ENCODE measurements at regions not wholly inside any gene's neighbourhood (a gene's known extent, or its start where the extent isn't known, plus 50 kb on each side); places are given as distances from the start of the nearest gene placed in this dataset.

DNA sequence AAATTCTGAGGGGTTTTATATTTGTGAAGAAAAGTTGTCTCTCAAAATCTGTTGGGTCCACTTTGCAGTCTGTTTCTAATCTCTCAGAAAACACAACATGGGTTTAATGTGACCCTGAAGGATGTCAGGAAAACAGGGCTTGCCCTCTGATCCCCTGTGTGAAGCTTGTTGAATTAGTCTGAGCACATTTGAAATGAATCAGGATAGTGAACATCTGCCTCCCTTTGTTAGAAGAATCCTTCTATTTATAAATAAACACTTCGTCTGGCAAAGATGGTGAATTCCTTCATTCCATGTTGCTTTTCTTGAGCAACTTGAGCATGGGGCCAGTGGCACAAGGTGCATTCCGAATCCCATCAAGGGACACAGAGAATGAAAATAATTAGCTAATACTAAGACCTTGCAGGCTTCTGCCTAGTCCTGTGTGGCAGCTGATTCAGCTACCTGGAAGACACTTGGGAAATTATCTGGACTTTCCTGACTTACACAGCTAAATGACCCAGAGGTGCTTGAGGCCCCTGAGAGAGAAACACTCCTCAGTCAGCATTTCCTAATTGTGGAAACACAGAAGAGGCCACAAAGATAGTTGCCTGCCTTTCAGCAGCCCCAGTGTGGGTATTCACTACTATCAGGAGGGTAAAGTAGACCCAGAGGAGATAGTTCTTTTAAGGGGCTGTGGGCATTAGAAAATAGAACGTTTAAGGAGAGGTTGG, 305.5 kb downstream of the C7orf25 start:
- no peak overlapping the region for H3K27ac Mint-ChIP-seq
- no peak for DNase-seq
- Histone ChIP-seq H3K9me3 (ENCODE audit: control insufficient read depth in 2 of 2, low read length in 2 of 2) (no peaks in the 10 kb centered on the region), H3K27ac (ENCODE audit: insufficient read depth, low read length, poor library complexity, severe bottlenecking) (no peak overlapping the region), H3K27me3 (ENCODE audit: control insufficient read depth, insufficient read depth, low read length) (no peaks in the 10 kb centered on the region), H3K4me1 (ENCODE audit: control insufficient read depth, insufficient read depth, low read length, poor library complexity, severe bottlenecking) (no peaks in the 10 kb centered on the region), H3K4me3 (ENCODE audit: low read depth, low read length) (no peak overlapping the region), H3K36me3 (ENCODE audit: control insufficient read depth, insufficient read depth, low read length) (no peaks in the 10 kb centered on the region)
- no peak overlapping the region for H3K4me3 Mint-ChIP-seq
- peaks cover 0 to 2% (median 0%) of the 10 kb centered on the region in 7 donors for H3K9me3 Mint-ChIP-seq
- H3K4me1 Mint-ChIP-seq, result no peaks in the 10 kb centered on the region
- H3K27me3 Mint-ChIP-seq, result no peaks in the 10 kb centered on the region
- H3K36me3 Mint-ChIP-seq, result no peaks in the 10 kb centered on the region
- no peak for ATAC-seq (ENCODE audit: low read depth in 2 of 2)

DNA sequence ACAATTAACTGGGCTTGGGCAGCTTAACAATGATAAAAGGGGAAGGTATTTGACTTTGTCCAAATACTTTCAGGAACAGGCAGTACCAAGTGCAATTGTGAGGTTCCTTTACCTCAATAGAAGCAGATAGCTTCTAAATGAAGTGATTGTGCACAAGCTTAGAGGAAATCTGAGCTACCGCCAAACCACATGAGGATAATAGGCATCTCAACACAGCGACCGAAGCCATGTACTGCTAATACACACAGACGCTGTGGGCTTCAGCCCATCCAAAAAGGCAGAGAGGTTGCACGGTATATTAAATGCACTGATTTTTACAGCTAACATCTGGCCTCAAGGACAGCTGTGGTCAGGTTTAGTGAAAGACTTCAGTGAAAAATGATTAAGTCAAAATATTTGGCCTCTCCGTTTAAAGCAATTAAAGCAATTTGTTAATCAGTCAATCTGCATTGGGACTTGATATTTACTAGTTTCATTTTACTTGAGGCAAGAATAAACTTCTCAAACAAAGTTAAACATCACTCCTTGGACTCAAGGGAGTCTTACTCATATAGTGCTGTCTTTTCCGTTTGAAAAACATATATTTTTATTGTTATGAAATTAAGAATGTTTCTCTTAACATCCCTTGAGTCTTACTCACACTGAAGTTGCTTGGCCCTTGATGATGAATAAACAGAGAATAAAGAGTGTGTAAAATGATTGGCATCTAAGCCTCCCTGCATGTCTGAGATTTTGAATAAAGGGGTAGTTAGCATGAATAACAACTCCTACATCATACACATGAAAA, 306.3 kb downstream of the C7orf25 start:
- Mint-ChIP-seq H3K4me3 (no peak overlapping the region), H3K27me3 (no peaks in the 10 kb centered on the region), H3K4me1 (no peaks in the 10 kb centered on the region), H3K9me3 (peaks cover 0 to 2% (median 0%) of the 10 kb centered on the region in 7 donors), H3K36me3 (no peaks in the 10 kb centered on the region), H3K27ac (no peak overlapping the region)
- DNase-seq, result no peak
- H3K4me1 ChIP-seq (ENCODE audit: control insufficient read depth, insufficient read depth, low read length, poor library complexity, severe bottlenecking), result no peaks in the 10 kb centered on the region
- no peak for ATAC-seq (ENCODE audit: low read depth in 2 of 2)
- no peaks in the 10 kb centered on the region for H3K36me3 ChIP-seq (ENCODE audit: control insufficient read depth, insufficient read depth, low read length)
- no peak overlapping the region for H3K4me3 ChIP-seq (ENCODE audit: low read depth, low read length)
- no peaks in the 10 kb centered on the region for H3K27me3 ChIP-seq (ENCODE audit: control insufficient read depth, insufficient read depth, low read length)
- no peaks in the 10 kb centered on the region for H3K9me3 ChIP-seq (ENCODE audit: control insufficient read depth in 2 of 2, low read length in 2 of 2)
- no peak overlapping the region for H3K27ac ChIP-seq (ENCODE audit: insufficient read depth, low read length, poor library complexity, severe bottlenecking)

DNA sequence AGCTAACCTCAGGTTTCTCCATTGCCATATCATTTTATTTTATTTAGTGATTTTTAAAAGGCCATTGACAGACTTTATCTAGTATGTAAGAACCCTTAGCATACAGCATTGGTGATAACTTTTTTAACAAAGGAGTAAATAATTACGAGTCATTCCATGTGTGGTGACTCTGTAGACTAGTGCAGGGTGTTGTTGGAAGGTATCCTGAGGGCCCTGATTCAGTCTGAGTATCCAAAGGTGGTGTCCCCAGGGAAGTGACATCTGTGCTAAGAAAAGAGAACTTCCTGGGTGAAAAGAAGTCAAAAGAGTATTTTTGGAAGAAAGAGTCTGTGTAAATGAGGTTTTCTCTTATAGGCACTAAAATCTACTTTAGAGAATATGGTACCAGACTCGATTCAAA, 308.4 kb downstream of the C7orf25 start:
- Histone ChIP-seq H3K27me3 (ENCODE audit: control insufficient read depth, insufficient read depth, low read length) (no peaks in the 10 kb centered on the region), H3K4me1 (ENCODE audit: control insufficient read depth, insufficient read depth, low read length, poor library complexity, severe bottlenecking) (no peaks in the 10 kb centered on the region), H3K27ac (ENCODE audit: insufficient read depth, low read length, poor library complexity, severe bottlenecking) (no peak overlapping the region), H3K4me3 (ENCODE audit: low read depth, low read length) (no peak overlapping the region), H3K36me3 (ENCODE audit: control insufficient read depth, insufficient read depth, low read length) (no peaks in the 10 kb centered on the region), H3K9me3 (ENCODE audit: control insufficient read depth in 2 of 2, low read length in 2 of 2) (no peaks in the 10 kb centered on the region)
- ATAC-seq (ENCODE audit: low read depth in 2 of 2), result no peak
- Mint-ChIP-seq H3K27me3 (no peaks in the 10 kb centered on the region), H3K27ac (no peak overlapping the region), H3K9me3 (peaks cover 0 to 2% (median 0%) of the 10 kb centered on the region in 7 donors), H3K4me3 (no peak overlapping the region), H3K4me1 (no peaks in the 10 kb centered on the region), H3K36me3 (no peaks in the 10 kb centered on the region)
- no peak for DNase-seq

DNA sequence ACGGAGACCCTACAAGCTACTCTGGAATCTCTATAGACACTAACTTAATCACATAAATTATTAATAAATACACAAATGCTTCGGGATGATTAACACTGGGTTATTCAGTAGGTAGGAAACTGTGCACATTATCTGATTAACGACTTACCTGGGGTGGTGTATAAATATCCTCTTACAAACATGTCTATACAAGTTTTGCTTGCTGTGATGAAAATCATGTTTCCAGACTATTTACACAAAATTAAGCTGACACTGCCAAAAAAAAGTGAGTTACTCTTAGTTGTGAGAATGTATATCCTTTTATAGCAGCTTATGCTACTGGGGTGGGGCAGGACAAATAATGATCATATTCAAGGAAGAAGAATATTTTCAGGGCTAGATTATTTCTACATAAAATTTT, 314.6 kb downstream of the C7orf25 start:
- no peak overlapping the region for H3K27ac Mint-ChIP-seq

DNA sequence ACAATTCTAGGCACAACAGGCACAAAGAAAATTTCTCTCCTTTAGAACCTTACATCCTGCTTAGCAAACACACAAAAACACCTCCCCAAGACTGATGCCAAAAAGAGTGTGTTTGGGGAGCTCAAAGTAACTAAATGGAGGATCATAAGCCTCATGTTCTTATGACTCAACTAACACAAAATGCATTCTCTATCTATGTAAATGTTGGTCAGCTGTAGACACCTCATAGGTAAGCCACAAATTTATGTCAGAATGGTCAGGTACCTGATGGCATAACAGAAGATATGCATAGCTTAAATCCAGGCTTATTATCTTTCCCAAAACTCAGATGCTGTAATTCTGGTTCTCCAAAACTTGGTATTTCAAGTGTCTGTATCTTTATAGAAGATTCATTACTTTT, 315.1 kb downstream of the C7orf25 start:
- no peaks in the 10 kb centered on the region for H3K27me3 ChIP-seq (ENCODE audit: control insufficient read depth, insufficient read depth, low read length)
- DNase-seq (no peak), ATAC-seq (ENCODE audit: low read depth in 2 of 2) (no peak)
- Mint-ChIP-seq H3K9me3 (peaks cover 0 to 7% (median 3%) of the 10 kb centered on the region in 7 donors), H3K27ac (no peak overlapping the region), H3K4me1 (no peaks in the 10 kb centered on the region), H3K4me3 (no peak overlapping the region), H3K36me3 (no peaks in the 10 kb centered on the region), H3K27me3 (no peaks in the 10 kb centered on the region)
- H3K4me1 ChIP-seq (ENCODE audit: control insufficient read depth, insufficient read depth, low read length, poor library complexity, severe bottlenecking), result no peaks in the 10 kb centered on the region
- H3K27ac ChIP-seq (ENCODE audit: insufficient read depth, low read length, poor library complexity, severe bottlenecking), result no peak overlapping the region
- H3K4me3 ChIP-seq (ENCODE audit: low read depth, low read length), result no peak overlapping the region
- no peaks in the 10 kb centered on the region for H3K36me3 ChIP-seq (ENCODE audit: control insufficient read depth, insufficient read depth, low read length)
- H3K9me3 ChIP-seq (ENCODE audit: control insufficient read depth in 2 of 2, low read length in 2 of 2), result no peaks in the 10 kb centered on the region

More for the DNA sequence above, 314.6 kb downstream of the C7orf25 start:
- no peak overlapping the region for H3K27ac ChIP-seq (ENCODE audit: insufficient read depth, low read length, poor library complexity, severe bottlenecking)
- Mint-ChIP-seq H3K27me3 (no peaks in the 10 kb centered on the region), H3K36me3 (no peaks in the 10 kb centered on the region), H3K9me3 (peaks cover 0 to 7% (median 3%) of the 10 kb centered on the region in 7 donors), H3K4me1 (no peaks in the 10 kb centered on the region), H3K4me3 (no peak overlapping the region)
- no peak overlapping the region for H3K4me3 ChIP-seq (ENCODE audit: low read depth, low read length)
- no peaks in the 10 kb centered on the region for H3K4me1 ChIP-seq (ENCODE audit: control insufficient read depth, insufficient read depth, low read length, poor library complexity, severe bottlenecking)
- DNase-seq, result no peak
- ATAC-seq (ENCODE audit: low read depth in 2 of 2), result no peak
- no peaks in the 10 kb centered on the region for H3K27me3 ChIP-seq (ENCODE audit: control insufficient read depth, insufficient read depth, low read length)
- no peaks in the 10 kb centered on the region for H3K36me3 ChIP-seq (ENCODE audit: control insufficient read depth, insufficient read depth, low read length)
- H3K9me3 ChIP-seq (ENCODE audit: control insufficient read depth in 2 of 2, low read length in 2 of 2), result no peaks in the 10 kb centered on the region

DNA sequence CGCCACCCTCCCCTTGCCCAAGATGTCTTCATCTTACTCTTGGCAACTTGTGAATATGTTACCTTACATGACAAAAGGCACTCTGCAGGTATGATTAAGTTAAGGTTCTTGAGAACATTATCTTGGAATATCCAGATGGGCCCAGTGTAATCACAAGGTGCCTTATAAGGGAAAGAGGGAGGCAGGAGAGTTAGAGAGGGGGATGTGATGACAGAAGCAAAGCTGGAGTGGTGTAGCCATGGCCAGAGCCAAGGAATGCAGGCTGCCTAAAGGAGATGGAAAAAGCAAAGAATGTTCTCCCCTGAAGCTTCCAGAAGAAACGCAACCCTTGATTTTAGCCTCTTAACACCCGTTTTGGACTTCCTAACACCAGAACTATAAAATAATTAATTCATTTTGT, 318.0 kb downstream of the C7orf25 start:
- H3K9me3 ChIP-seq (ENCODE audit: control insufficient read depth in 2 of 2, low read length in 2 of 2), result no peaks in the 10 kb centered on the region
- no peak overlapping the region for H3K4me3 ChIP-seq (ENCODE audit: low read depth, low read length)
- no peaks in the 10 kb centered on the region for H3K27me3 ChIP-seq (ENCODE audit: control insufficient read depth, insufficient read depth, low read length)
- ATAC-seq (ENCODE audit: low read depth in 2 of 2) (no peak), DNase-seq (no peak)
- Mint-ChIP-seq H3K36me3 (no peaks in the 10 kb centered on the region), H3K9me3 (peaks cover 0 to 14% (median 4%) of the 10 kb centered on the region in 7 donors), H3K27me3 (no peaks in the 10 kb centered on the region), H3K4me3 (no peak overlapping the region), H3K27ac (no peak overlapping the region), H3K4me1 (no peaks in the 10 kb centered on the region)
- H3K27ac ChIP-seq (ENCODE audit: insufficient read depth, low read length, poor library complexity, severe bottlenecking), result no peak overlapping the region
- H3K4me1 ChIP-seq (ENCODE audit: control insufficient read depth, insufficient read depth, low read length, poor library complexity, severe bottlenecking), result no peaks in the 10 kb centered on the region
- no peaks in the 10 kb centered on the region for H3K36me3 ChIP-seq (ENCODE audit: control insufficient read depth, insufficient read depth, low read length)

DNA sequence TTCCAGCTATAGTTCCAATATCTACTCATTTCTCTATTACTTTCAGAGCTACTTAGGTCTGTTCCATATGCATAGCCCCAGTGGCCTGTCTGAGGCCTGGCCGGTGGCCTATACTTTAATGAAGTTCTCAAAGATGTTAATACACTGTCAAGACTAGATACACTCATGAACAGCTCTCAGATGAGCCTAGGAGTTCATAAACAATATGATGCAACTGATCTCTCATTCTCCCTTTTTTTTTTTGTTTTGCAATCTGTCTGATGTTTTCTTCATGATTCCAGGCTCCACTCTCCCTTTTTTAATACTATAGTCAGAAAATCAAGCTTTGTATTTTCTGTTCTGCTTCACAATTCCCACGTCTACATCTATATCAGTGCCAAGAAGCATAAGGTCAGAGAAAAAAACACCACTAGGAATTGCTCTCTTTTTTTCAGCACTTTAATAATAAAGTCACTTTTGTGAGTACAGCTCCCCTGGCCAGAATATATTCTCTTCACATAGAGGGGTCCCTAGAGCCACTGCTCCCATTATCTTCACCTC, 321.0 kb downstream of the C7orf25 start:
- no peak overlapping the region for H3K27ac ChIP-seq (ENCODE audit: insufficient read depth, low read length, poor library complexity, severe bottlenecking)
- no peak overlapping the region for H3K4me3 ChIP-seq (ENCODE audit: low read depth, low read length)
- ATAC-seq (ENCODE audit: low read depth in 2 of 2), result no peak
- H3K4me1 ChIP-seq (ENCODE audit: control insufficient read depth, insufficient read depth, low read length, poor library complexity, severe bottlenecking), result no peaks in the 10 kb centered on the region
- Mint-ChIP-seq H3K36me3 (no peaks in the 10 kb centered on the region), H3K4me1 (no peaks in the 10 kb centered on the region), H3K27ac (no peak overlapping the region), H3K9me3 (peaks cover 0 to 31% (median 9%) of the 10 kb centered on the region in 7 donors), H3K27me3 (no peaks in the 10 kb centered on the region), H3K4me3 (no peak overlapping the region)
- no peaks in the 10 kb centered on the region for H3K36me3 ChIP-seq (ENCODE audit: control insufficient read depth, insufficient read depth, low read length)
- DNase-seq, result no peak
- no peaks in the 10 kb centered on the region for H3K9me3 ChIP-seq (ENCODE audit: control insufficient read depth in 2 of 2, low read length in 2 of 2)
- no peaks in the 10 kb centered on the region for H3K27me3 ChIP-seq (ENCODE audit: control insufficient read depth, insufficient read depth, low read length)

Measured in CD4-positive, CD25-positive, alpha-beta regulatory T cell (primary cell).